ENCODE measurements at regions not wholly inside any gene's neighbourhood (a gene's known extent, or its start where the extent isn't known, plus 50 kb on each side); places are given as distances from the start of the nearest gene placed in this dataset.

- no peaks in the 10 kb centered on the region for H3K36me3 ChIP-seq (ENCODE audit: control insufficient read depth in 4 of 4, insufficient read depth in 4 of 4, low read length in 4 of 4)
- H3K27me3 ChIP-seq (ENCODE audit: control insufficient read depth in 3 of 3, insufficient read depth in 3 of 3, low read length in 2 of 3), result no peaks in the 10 kb centered on the region
- DNase-seq (no peak), ATAC-seq (ENCODE audit: insufficient read depth, low FRiP score) (no peak)
- TF ChIP-seq CTCF (IDR thresholded peaks at IDR 0.05; ENCODE audit: control extremely low read depth, extremely low read depth), result no peak
- no peak overlapping the region for H3K9ac ChIP-seq (ENCODE audit: insufficient read depth in 1 of 2, low read length in 2 of 2)
- H3K9me3 ChIP-seq (ENCODE audit: control insufficient read depth in 4 of 4, insufficient read depth in 3 of 4, low read length in 3 of 4), result no peaks in the 10 kb centered on the region
- H3K27ac ChIP-seq (ENCODE audit: low read depth in 1 of 2, low read length in 1 of 2), result no peak overlapping the region
- 61 to 65% methylated on average over 3 of the region's 3 CpGs for WGBS, 2 donors
- H3K4me3 ChIP-seq, result no peak overlapping the region
- no peaks in the 10 kb centered on the region for H3K4me1 ChIP-seq (ENCODE audit: control insufficient read depth in 5 of 5, insufficient read depth in 5 of 5, low read length in 5 of 5)
Measured at GRCh38 chr3:104106276-104106675, 1260.4 kb upstream of the ALCAM start.

GRCh38 chr3:104108522-104108921, 1258.2 kb upstream of the ALCAM start:
- Histone ChIP-seq H3K9ac (ENCODE audit: insufficient read depth in 1 of 2, low read length in 2 of 2) (no peak overlapping the region), H3K27ac (ENCODE audit: low read depth in 1 of 2, low read length in 1 of 2) (no peak overlapping the region), H3K36me3 (ENCODE audit: control insufficient read depth in 4 of 4, insufficient read depth in 4 of 4, low read length in 4 of 4) (no peaks in the 10 kb centered on the region), H3K4me3 (no peak overlapping the region), H3K27me3 (ENCODE audit: control insufficient read depth in 3 of 3, insufficient read depth in 3 of 3, low read length in 2 of 3) (no peaks in the 10 kb centered on the region), H3K9me3 (ENCODE audit: control insufficient read depth in 4 of 4, insufficient read depth in 3 of 4, low read length in 3 of 4) (peaks cover 0 to 5% (median 0%) of the 10 kb centered on the region in 4 donors), H3K4me1 (ENCODE audit: control insufficient read depth in 5 of 5, insufficient read depth in 5 of 5, low read length in 5 of 5) (no peaks in the 10 kb centered on the region)
- TF ChIP-seq CTCF (IDR thresholded peaks at IDR 0.05; ENCODE audit: control extremely low read depth, extremely low read depth), result no peak
- ATAC-seq (ENCODE audit: insufficient read depth, low FRiP score) (no peak), DNase-seq (no peak)
- 55 to 59% methylated on average over 2 of the region's 2 CpGs for WGBS, 2 donors

GRCh38 chr3:104126463-104126862, 1240.2 kb upstream of the ALCAM start:
- no peaks in the 10 kb centered on the region for H3K4me1 ChIP-seq (ENCODE audit: control insufficient read depth in 5 of 5, insufficient read depth in 5 of 5, low read length in 5 of 5)
- no peaks in the 10 kb centered on the region for H3K36me3 ChIP-seq (ENCODE audit: control insufficient read depth in 4 of 4, insufficient read depth in 4 of 4, low read length in 4 of 4)
- no peak overlapping the region for H3K4me3 ChIP-seq
- H3K9me3 ChIP-seq (ENCODE audit: control insufficient read depth in 4 of 4, insufficient read depth in 3 of 4, low read length in 3 of 4), result no peaks in the 10 kb centered on the region
- no peak overlapping the region for H3K9ac ChIP-seq (ENCODE audit: insufficient read depth in 1 of 2, low read length in 2 of 2)
- no peak for TF ChIP-seq CTCF (IDR thresholded peaks at IDR 0.05; ENCODE audit: control extremely low read depth, extremely low read depth)
- no peak for DNase-seq
- WGBS, 2 donors, result 88 to 92% methylated on average over 4 of the region's 4 CpGs
- H3K27ac ChIP-seq (ENCODE audit: low read depth in 1 of 2, low read length in 1 of 2), result no peak overlapping the region
- H3K27me3 ChIP-seq (ENCODE audit: control insufficient read depth in 3 of 3, insufficient read depth in 3 of 3, low read length in 2 of 3), result no peaks in the 10 kb centered on the region
- ATAC-seq (ENCODE audit: insufficient read depth, low FRiP score), result no peak

GRCh38 chr3:104126864-104127553, 1239.7 kb upstream of the ALCAM start:
- H3K36me3 ChIP-seq (ENCODE audit: control insufficient read depth in 4 of 4, insufficient read depth in 4 of 4, low read length in 4 of 4), result no peaks in the 10 kb centered on the region
- H3K27me3 ChIP-seq (ENCODE audit: control insufficient read depth in 3 of 3, insufficient read depth in 3 of 3, low read length in 2 of 3), result no peaks in the 10 kb centered on the region
- no peaks in the 10 kb centered on the region for H3K9me3 ChIP-seq (ENCODE audit: control insufficient read depth in 4 of 4, insufficient read depth in 3 of 4, low read length in 3 of 4)
- DNase-seq, result no peak
- no peaks in the 10 kb centered on the region for H3K4me1 ChIP-seq (ENCODE audit: control insufficient read depth in 5 of 5, insufficient read depth in 5 of 5, low read length in 5 of 5)
- WGBS, 2 donors, result 88 to 90% methylated on average over 7 of the region's 7 CpGs
- TF ChIP-seq CTCF (IDR thresholded peaks at IDR 0.05; ENCODE audit: control extremely low read depth, extremely low read depth), result no peak
- no peak for ATAC-seq (ENCODE audit: insufficient read depth, low FRiP score)
- no peak overlapping the region for H3K9ac ChIP-seq (ENCODE audit: insufficient read depth in 1 of 2, low read length in 2 of 2)
- no peak overlapping the region for H3K4me3 ChIP-seq
- H3K27ac ChIP-seq (ENCODE audit: low read depth in 1 of 2, low read length in 1 of 2), result no peak overlapping the region

Data from lung (tissue), 11 donors.